ENCODE measurements at regions not wholly inside any gene's neighbourhood (a gene's known extent, or its start where the extent isn't known, plus 50 kb on each side); places are given as distances from the start of the nearest gene placed in this dataset.

DNA sequence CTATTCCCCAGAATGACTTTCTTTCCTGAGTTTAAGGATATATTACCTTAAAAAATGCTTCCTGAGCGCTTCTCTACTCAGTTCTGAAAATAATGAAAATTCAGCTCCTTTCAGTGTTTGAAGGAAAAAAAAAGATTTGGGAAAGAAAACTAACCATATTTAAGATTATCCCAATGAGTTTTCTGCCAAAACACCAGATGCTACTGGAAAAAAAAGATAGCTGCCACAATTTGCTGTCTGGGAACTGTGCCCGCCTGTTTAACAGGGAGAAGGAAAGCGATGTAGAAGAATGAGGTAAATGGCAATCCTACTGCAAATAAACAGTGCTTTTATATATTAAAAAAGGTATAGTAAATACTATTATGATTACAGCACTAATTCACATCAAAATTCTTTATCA lies 367.6 kb upstream of the PRICKLE1 start:
- Histone ChIP-seq H3K27ac (replicated peaks) (no peak overlapping the region), H3K4me3 (replicated peaks; ENCODE audit: insufficient read depth, low read length) (no peak overlapping the region), H3K27me3 (ENCODE audit: insufficient read depth, poor library complexity, severe bottlenecking) (peaks cover 3% of the 10 kb centered on the region)
- TF ChIP-seq SPI1 (IDR thresholded peaks at IDR 0.05; ENCODE audit: borderline replicate concordance, low read depth) (no peak), GABPA (IDR thresholded peaks at IDR 0.05; ENCODE audit: low read depth) (no peak)
- no peak for DNase-seq (ENCODE audit: low read depth in 1 of 2, low spot score in 1 of 2)

DNA sequence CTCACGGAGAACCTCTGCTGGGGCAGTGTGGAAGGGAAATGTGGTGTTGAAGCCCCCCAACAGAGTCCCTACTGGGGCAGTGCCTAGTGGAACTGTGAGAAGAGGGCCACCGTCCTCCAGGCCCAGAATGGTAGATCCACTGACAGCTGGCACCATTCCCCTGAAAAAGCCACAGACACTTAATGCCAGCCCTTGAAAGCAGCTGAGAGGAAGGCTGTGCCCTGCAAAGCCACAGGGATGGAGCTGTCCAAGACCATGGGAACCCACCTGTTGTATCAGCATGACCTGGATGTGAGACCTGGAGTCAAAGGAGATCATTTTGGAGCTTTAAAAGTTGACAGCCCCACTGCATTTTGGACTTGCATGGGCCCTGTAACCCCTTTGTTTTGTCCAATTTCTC lies 363.5 kb upstream of the PRICKLE1 start:
- no peak overlapping the region for H3K4me3 ChIP-seq (replicated peaks; ENCODE audit: insufficient read depth, low read length)
- H3K27me3 ChIP-seq (ENCODE audit: insufficient read depth, poor library complexity, severe bottlenecking): peaks cover 3% of the 10 kb centered on the region
- TF ChIP-seq SPI1 (IDR thresholded peaks at IDR 0.05; ENCODE audit: borderline replicate concordance, low read depth) (no peak), POLR2AphosphoS5 (IDR thresholded peaks at IDR 0.05; ENCODE audit: low read depth) (no peak), GABPA (IDR thresholded peaks at IDR 0.05; ENCODE audit: low read depth) (no peak)
- TF ChIP-seq, protein P1, sequence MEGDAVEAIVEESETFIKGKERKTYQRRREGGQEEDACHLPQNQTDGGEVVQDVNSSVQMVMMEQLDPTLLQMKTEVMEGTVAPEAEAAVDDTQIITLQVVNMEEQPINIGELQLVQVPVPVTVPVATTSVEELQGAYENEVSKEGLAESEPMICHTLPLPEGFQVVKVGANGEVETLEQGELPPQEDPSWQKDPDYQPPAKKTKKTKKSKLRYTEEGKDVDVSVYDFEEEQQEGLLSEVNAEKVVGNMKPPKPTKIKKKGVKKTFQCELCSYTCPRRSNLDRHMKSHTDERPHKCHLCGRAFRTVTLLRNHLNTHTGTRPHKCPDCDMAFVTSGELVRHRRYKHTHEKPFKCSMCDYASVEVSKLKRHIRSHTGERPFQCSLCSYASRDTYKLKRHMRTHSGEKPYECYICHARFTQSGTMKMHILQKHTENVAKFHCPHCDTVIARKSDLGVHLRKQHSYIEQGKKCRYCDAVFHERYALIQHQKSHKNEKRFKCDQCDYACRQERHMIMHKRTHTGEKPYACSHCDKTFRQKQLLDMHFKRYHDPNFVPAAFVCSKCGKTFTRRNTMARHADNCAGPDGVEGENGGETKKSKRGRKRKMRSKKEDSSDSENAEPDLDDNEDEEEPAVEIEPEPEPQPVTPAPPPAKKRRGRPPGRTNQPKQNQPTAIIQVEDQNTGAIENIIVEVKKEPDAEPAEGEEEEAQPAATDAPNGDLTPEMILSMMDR (IDR thresholded peaks at IDR 0.05; ENCODE audit: insufficient read depth, low read length): no peak
- TF ChIP-seq, protein P2, sequence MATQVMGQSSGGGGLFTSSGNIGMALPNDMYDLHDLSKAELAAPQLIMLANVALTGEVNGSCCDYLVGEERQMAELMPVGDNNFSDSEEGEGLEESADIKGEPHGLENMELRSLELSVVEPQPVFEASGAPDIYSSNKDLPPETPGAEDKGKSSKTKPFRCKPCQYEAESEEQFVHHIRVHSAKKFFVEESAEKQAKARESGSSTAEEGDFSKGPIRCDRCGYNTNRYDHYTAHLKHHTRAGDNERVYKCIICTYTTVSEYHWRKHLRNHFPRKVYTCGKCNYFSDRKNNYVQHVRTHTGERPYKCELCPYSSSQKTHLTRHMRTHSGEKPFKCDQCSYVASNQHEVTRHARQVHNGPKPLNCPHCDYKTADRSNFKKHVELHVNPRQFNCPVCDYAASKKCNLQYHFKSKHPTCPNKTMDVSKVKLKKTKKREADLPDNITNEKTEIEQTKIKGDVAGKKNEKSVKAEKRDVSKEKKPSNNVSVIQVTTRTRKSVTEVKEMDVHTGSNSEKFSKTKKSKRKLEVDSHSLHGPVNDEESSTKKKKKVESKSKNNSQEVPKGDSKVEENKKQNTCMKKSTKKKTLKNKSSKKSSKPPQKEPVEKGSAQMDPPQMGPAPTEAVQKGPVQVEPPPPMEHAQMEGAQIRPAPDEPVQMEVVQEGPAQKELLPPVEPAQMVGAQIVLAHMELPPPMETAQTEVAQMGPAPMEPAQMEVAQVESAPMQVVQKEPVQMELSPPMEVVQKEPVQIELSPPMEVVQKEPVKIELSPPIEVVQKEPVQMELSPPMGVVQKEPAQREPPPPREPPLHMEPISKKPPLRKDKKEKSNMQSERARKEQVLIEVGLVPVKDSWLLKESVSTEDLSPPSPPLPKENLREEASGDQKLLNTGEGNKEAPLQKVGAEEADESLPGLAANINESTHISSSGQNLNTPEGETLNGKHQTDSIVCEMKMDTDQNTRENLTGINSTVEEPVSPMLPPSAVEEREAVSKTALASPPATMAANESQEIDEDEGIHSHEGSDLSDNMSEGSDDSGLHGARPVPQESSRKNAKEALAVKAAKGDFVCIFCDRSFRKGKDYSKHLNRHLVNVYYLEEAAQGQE (IDR thresholded peaks at IDR 0.05; ENCODE audit: insufficient replicate concordance, low read depth): no peak
- no peak for DNase-seq (ENCODE audit: low read depth in 1 of 2, low spot score in 1 of 2)
- no peak overlapping the region for H3K27ac ChIP-seq (replicated peaks)

DNA sequence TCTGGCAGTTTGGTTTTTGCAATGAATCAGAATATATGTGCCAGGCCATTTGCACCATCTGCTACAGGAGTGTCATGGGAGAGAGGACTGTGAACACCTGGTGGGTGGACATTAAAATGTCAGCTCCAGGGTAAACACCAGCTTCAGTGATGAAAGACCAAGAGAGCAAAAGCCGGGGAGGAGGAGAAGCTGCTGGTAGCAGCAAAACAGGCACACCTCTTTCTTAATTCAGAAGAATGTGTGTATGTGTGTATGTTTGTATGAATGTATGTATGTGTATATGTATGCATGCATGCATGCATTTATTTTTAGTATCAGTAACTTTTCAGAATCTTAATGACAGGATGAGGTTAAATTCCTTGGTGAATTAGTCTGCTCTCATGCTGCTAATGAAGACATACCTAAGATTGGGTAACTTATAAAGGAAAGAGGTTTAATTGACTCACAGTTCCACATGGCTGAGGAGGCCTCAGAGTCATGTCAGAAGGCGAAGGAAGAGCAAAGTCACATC lies 357.4 kb upstream of the PRICKLE1 start:
- TF ChIP-seq GABPA (IDR thresholded peaks at IDR 0.05; ENCODE audit: low read depth): no peak
- no peak for TF ChIP-seq SPI1 (IDR thresholded peaks at IDR 0.05; ENCODE audit: borderline replicate concordance, low read depth)
- TF ChIP-seq POLR2AphosphoS5 (IDR thresholded peaks at IDR 0.05; ENCODE audit: low read depth): no peak
- TF ChIP-seq, protein P1 (IDR thresholded peaks at IDR 0.05; ENCODE audit: insufficient read depth, low read length): no peak
- TF ChIP-seq, protein P2 (IDR thresholded peaks at IDR 0.05; ENCODE audit: insufficient replicate concordance, low read depth): no peak
- Histone ChIP-seq H3K27me3 (ENCODE audit: insufficient read depth, poor library complexity, severe bottlenecking) (no peaks in the 10 kb centered on the region), H3K27ac (replicated peaks) (no peak overlapping the region), H3K4me3 (replicated peaks; ENCODE audit: insufficient read depth, low read length) (no peak overlapping the region)
- DNase-seq (ENCODE audit: low read depth in 1 of 2, low spot score in 1 of 2): no peak

- TF ChIP-seq GABPA (IDR thresholded peaks at IDR 0.05; ENCODE audit: low read depth) (no peak), POLR2AphosphoS5 (IDR thresholded peaks at IDR 0.05; ENCODE audit: low read depth) (no peak), SPI1 (IDR thresholded peaks at IDR 0.05; ENCODE audit: borderline replicate concordance, low read depth) (no peak)
- TF ChIP-seq, protein P2 (IDR thresholded peaks at IDR 0.05; ENCODE audit: insufficient replicate concordance, low read depth): no peak
- TF ChIP-seq, protein P1 (IDR thresholded peaks at IDR 0.05; ENCODE audit: insufficient read depth, low read length): no peak
- DNase-seq (ENCODE audit: low read depth in 1 of 2, low spot score in 1 of 2): no peak
These were observed 356.4 kb upstream of the PRICKLE1 start for GRCh38 chr12:42945927-42946326.

More at GRCh38 chr12:42945927-42946326, 356.4 kb upstream of the PRICKLE1 start:
- no peaks in the 10 kb centered on the region for H3K27me3 ChIP-seq (ENCODE audit: insufficient read depth, poor library complexity, severe bottlenecking)
- no peak overlapping the region for H3K4me3 ChIP-seq (replicated peaks; ENCODE audit: insufficient read depth, low read length)
- H3K27ac ChIP-seq (replicated peaks): no peak overlapping the region

Measured in HL-60 (cell line).